ENCODE measurements at regions not wholly inside any gene's neighbourhood (a gene's known extent, or its start where the extent isn't known, plus 50 kb on each side); places are given as distances from the start of the nearest gene placed in this dataset.

DNA sequence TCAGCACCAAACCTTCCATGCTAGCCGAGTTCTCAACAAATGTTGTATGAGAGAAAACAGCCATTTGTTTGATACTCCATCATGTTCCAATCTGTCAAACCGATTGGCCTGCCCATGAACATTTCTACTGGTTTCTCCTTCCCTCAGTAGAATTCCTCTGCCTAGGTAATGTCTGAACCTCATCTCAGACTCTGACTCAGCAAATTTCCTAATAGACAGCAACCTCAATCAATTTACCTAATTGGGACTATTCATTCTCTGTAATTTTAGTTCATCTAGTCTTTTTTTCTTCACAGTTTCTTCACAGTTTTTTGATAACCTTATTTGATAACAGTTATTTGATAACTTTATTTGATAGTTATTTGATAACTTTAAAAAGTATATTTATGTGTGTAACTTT is 585.1 kb downstream of the DNAJB9 start:
- Histone ChIP-seq H3K4me2 (ENCODE audit: control insufficient read depth, insufficient read depth) (no peak overlapping the region), H4K20me1 (ENCODE audit: control insufficient read depth, insufficient read depth) (no peaks in the 10 kb centered on the region), H3K4me1 (ENCODE audit: control insufficient read depth, insufficient read depth, low read length) (no peaks in the 10 kb centered on the region), H3K27ac (ENCODE audit: control insufficient read depth, insufficient read depth) (no peak overlapping the region), H3K4me3 (no peak overlapping the region), H2AFZ (ENCODE audit: control insufficient read depth, low read depth, low read length) (no peak overlapping the region), H3K79me2 (ENCODE audit: control insufficient read depth, insufficient read depth, low read length) (no peaks in the 10 kb centered on the region), H3K9me3 (replicated peaks; ENCODE audit: control insufficient read depth, insufficient read depth, low read length) (no peaks in the 10 kb centered on the region), H3K27me3 (replicated peaks in 1 of 2; ENCODE audit: control insufficient read depth in 2 of 2, insufficient read depth in 2 of 2, low read length in 1 of 2) (no peaks in the 10 kb centered on the region), H3K9ac (ENCODE audit: control insufficient read depth, insufficient read depth, low read length) (no peak overlapping the region), H3K36me3 (ENCODE audit: control insufficient read depth in 2 of 2, insufficient read depth in 2 of 2, low read length in 1 of 2) (no peaks in the 10 kb centered on the region)
- WGBS (ENCODE audit: insufficient coverage, insufficient replicate concordance, low lambda C conversion rate, missing lambda C conversion rate): 0% methylated on average over 2 of the region's 2 CpGs
- CTCF ChIA-PET: no interaction called here
- intact Hi-C loops (cut with micrococcal nuclease; ENCODE audit: unreplicated experiment) (no loop called here), in situ Hi-C loops (cut with MboI) (no loop called here)
- POLR2A ChIA-PET: no interaction called here
- RAD21 ChIA-PET (ENCODE audit: unreplicated experiment): no interaction called here
- SMC1A ChIA-PET (ENCODE audit: uncharacterized antibody, unreplicated experiment): no interaction called here
- FAIRE-seq: no peak
- no peak for ATAC-seq
- TF ChIP-seq PML (IDR thresholded peaks at IDR 0.05; ENCODE audit: low read length) (no peak), RAD21 (IDR thresholded peaks at IDR 0.05; ENCODE audit: insufficient read depth, low read depth, low read length) (no peak), SREBF2 (IDR thresholded peaks at IDR 0.05; ENCODE audit: low read length) (no peak), BHLHE40 (IDR thresholded peaks at IDR 0.05; ENCODE audit: borderline replicate concordance in 1 of 2, low read depth in 2 of 2, low read length in 1 of 2) (no peak), TCF12 (IDR thresholded peaks at IDR 0.05; ENCODE audit: low read depth, low read length) (no peak), BRCA1 (IDR thresholded peaks at IDR 0.05; ENCODE audit: low read depth, low read length) (no peak), E4F1 (IDR thresholded peaks at IDR 0.05; ENCODE audit: borderline replicate concordance, partially characterized antibody) (no peak), CBFB (IDR thresholded peaks at IDR 0.05; ENCODE audit: low read depth) (no peak), NKRF (conservative IDR thresholded peaks at IDR 0.05) (no peak), E2F8 (IDR thresholded peaks at IDR 0.05; ENCODE audit: low read depth, partially characterized antibody) (no peak)
- TF ChIP-seq, protein P1, sequence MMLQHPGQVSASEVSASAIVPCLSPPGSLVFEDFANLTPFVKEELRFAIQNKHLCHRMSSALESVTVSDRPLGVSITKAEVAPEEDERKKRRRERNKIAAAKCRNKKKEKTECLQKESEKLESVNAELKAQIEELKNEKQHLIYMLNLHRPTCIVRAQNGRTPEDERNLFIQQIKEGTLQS (IDR thresholded peaks at IDR 0.05; ENCODE audit: borderline replicate concordance, extremely low read depth, low read depth, low read length): no peak
- no TSS peak for BruUV-seq (replicated peaks)
- DNase-seq (ENCODE audit: low read depth, low spot score): no peak
